HCT116 (cell line): ENCODE measurements at regions not wholly inside any gene's neighbourhood (a gene's known extent, or its start where the extent isn't known, plus 50 kb on each side); places are given as distances from the start of the nearest gene placed in this dataset.

ENCODE experiments used
- CEBPB ChIP-seq: IDR thresholded peaks from 2 replicates; pipeline ENCODE4 v1.6.1; 2012; ENCODE audit warnings: low read depth
- EZH2 ChIP-seq: fragments of 200-600 bp; sonication (generic); IDR thresholded peaks from 2 replicates; pipeline ENCODE4 v1.6.1; 2017; ENCODE audit warnings: antibody characterized with exemption, mixed run types
- REST ChIP-seq: IDR thresholded peaks from 2 replicates; pipeline ENCODE4 v1.6.1; 2012; ENCODE audit warnings: low read depth
- TF ChIP-seq, protein P1 (sequence below): IDR thresholded peaks from 2 replicates; pipeline ENCODE4 v1.6.1; 2012
- TF ChIP-seq, protein P2 (sequence below), 3 experiments: fragments of 200-600 bp in 1 of 3; sonication (generic) in 1 of 3; IDR thresholded peaks in 2 of 3; conservative IDR thresholded peaks in 1 of 3; 2 replicates each; pipeline ENCODE4 v1.5.1; 2012 to 2017; ENCODE audit warnings: low read depth in 2 of 3, low read length in 2 of 3, antibody characterized with exemption in 1 of 3, borderline replicate concordance in 1 of 3, control low read depth in 1 of 3, mild to moderate bottlenecking in 1 of 3, mixed read lengths in 1 of 3, mixed run types in 1 of 3, moderate library complexity in 1 of 3; ENCODE audit not compliant: insufficient read depth in 1 of 3

- TF ChIP-seq, protein P1, sequence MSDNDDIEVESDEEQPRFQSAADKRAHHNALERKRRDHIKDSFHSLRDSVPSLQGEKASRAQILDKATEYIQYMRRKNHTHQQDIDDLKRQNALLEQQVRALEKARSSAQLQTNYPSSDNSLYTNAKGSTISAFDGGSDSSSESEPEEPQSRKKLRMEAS: no peak
- TF ChIP-seq, protein P2, sequence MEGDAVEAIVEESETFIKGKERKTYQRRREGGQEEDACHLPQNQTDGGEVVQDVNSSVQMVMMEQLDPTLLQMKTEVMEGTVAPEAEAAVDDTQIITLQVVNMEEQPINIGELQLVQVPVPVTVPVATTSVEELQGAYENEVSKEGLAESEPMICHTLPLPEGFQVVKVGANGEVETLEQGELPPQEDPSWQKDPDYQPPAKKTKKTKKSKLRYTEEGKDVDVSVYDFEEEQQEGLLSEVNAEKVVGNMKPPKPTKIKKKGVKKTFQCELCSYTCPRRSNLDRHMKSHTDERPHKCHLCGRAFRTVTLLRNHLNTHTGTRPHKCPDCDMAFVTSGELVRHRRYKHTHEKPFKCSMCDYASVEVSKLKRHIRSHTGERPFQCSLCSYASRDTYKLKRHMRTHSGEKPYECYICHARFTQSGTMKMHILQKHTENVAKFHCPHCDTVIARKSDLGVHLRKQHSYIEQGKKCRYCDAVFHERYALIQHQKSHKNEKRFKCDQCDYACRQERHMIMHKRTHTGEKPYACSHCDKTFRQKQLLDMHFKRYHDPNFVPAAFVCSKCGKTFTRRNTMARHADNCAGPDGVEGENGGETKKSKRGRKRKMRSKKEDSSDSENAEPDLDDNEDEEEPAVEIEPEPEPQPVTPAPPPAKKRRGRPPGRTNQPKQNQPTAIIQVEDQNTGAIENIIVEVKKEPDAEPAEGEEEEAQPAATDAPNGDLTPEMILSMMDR (IDR thresholded peaks at IDR 0.05 in 2 of 3, conservative IDR thresholded peaks at IDR 0.05 in 1 of 3; ENCODE audit: borderline replicate concordance in 1 of 3, insufficient read depth in 1 of 3, low read depth in 2 of 3, low read length in 2 of 3): no peak
- TF ChIP-seq CEBPB (no peak), REST (no peak), EZH2 (no peak)
Observed at GRCh38 chr2:155517362-155517761, 815.2 kb downstream of the NR4A2 start.
